Central memory CD8-positive, alpha-beta T cell (primary cell): ENCODE measurements at regions not wholly inside any gene's neighbourhood (a gene's known extent, or its start where the extent isn't known, plus 50 kb on each side); places are given as distances from the start of the nearest gene placed in this dataset.

ENCODE experiments used
- ATAC-seq: fragments of 150-1000 bp; cut with Tn5 transposase; replicated peaks from 2 replicates; pipeline ENCODE4 v1.10.0; 2022; ENCODE audit warnings: mild to moderate bottlenecking, moderate FRiP score, moderate number of reproducible peaks; ENCODE audit not compliant: poor library complexity, severe bottlenecking; ENCODE audit errors: extremely low read depth
- DNase-seq, 2 donors: peaks; one replicate each; pipeline ENCODE4 v3.0.0; 2021; ENCODE audit warnings: low spot score in 2 of 2
- H3K27ac Mint-ChIP-seq: one replicate; pipeline ENCODE4 v1.8.0; 2022; ENCODE audit warnings: low read depth, mild to moderate bottlenecking, moderate library complexity, mixed read lengths
- H3K27me3 Mint-ChIP-seq: one replicate; pipeline ENCODE4 v1.8.0; 2022; ENCODE audit warnings: mixed read lengths
- H3K36me3 Mint-ChIP-seq: one replicate; pipeline ENCODE4 v1.8.0; 2022; ENCODE audit warnings: mild to moderate bottlenecking, moderate library complexity, mixed read lengths; ENCODE audit not compliant: insufficient read depth
- H3K4me1 Mint-ChIP-seq: one replicate; pipeline ENCODE4 v1.8.0; 2022; ENCODE audit warnings: mixed read lengths
- H3K4me3 Mint-ChIP-seq: one replicate; pipeline ENCODE4 v1.8.0; 2022; ENCODE audit warnings: mild to moderate bottlenecking, moderate library complexity, mixed read lengths
- H3K9me3 Mint-ChIP-seq: one replicate; pipeline ENCODE4 v1.8.0; 2022; ENCODE audit warnings: mixed read lengths

DNA sequence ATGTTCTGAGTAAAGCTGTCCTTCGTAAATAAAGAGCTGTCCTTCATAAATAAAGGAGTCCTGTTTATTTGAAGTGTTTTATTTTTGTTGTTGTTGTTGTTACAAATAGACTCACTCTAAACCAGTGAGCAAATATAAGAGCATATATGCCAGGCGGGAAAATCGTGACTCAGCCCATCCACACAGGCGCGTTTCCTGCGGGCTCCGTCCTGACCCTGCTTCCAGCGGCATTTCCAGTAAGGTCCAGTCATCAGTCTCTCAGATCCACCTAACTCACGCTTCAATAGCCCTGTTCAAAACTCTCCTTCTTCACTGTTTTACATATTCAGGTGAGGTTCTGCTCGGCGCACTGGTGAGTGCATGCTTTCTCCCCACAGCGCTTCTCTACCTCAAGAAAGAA is 277.2 kb upstream of the ADARB2 start:
- H3K9me3 Mint-ChIP-seq: no peaks in the 10 kb centered on the region
- no peaks in the 10 kb centered on the region for H3K27me3 Mint-ChIP-seq
- H3K4me3 Mint-ChIP-seq: no peak overlapping the region
- no peaks in the 10 kb centered on the region for H3K4me1 Mint-ChIP-seq
- H3K36me3 Mint-ChIP-seq: no peaks in the 10 kb centered on the region
- H3K27ac Mint-ChIP-seq: no peak overlapping the region
- ATAC-seq: no peak
- no peak for DNase-seq

DNA sequence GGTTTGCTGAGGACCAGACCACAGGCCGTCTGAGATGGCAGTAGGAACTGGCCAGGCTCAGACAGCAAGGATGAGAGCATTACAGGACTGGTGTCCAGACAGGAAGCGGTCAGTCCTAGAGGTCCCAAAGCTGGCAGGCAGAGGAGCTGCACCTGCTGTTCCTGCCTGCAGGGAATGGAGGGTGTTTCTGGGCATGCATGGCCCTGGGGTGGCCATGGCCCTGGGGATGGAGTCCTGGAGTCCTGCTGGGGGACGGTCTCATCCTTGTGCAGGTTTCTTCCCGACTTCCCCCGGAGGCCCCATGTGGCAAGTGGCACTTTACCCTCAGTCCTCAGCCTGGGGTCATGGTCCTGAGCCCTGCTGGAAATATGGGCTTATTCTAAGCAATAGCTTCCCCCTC is 274.9 kb upstream of the ADARB2 start:
- DNase-seq: no peak
- Mint-ChIP-seq H3K4me3 (no peak overlapping the region), H3K36me3 (no peaks in the 10 kb centered on the region), H3K4me1 (no peaks in the 10 kb centered on the region), H3K9me3 (peaks cover 5% of the 10 kb centered on the region), H3K27me3 (peaks cover 9% of the 10 kb centered on the region), H3K27ac (no peak overlapping the region)
- no peak for ATAC-seq

DNA sequence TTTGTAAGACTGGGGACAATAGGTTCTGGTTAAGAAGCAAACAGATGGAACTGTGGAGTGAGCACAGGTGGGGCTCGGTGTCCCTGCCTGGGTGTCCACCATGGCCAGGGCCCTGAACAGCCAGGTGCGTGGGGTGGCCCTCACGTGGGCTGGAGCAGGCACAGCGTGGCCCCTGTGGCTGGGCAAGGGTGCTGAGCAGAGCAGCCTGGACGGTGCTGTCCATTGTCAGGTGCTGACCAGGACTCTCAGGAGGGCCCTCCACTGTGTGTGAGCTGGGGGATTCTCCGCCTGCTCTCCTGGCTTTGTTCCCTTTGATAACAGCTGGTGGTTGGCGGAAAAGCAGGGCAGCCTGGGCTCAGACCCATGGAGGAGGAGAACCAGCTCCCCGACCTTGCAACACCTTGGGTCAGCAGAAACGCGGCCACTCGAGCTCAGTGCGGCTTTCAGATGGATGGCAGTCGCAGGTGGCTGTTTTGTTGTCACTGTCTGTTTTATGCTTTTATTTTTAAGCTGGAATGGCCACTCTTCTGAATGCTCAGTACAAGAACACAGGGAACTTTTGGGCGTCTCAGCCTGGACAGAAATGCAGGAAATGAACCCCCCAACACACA is 273.9 kb upstream of the ADARB2 start:
- DNase-seq (no peak), ATAC-seq (no peak)
- Mint-ChIP-seq H3K27ac (no peak overlapping the region), H3K4me1 (no peaks in the 10 kb centered on the region), H3K27me3 (peaks cover 16% of the 10 kb centered on the region), H3K36me3 (no peaks in the 10 kb centered on the region), H3K4me3 (no peak overlapping the region), H3K9me3 (peaks cover 5% of the 10 kb centered on the region)

DNA sequence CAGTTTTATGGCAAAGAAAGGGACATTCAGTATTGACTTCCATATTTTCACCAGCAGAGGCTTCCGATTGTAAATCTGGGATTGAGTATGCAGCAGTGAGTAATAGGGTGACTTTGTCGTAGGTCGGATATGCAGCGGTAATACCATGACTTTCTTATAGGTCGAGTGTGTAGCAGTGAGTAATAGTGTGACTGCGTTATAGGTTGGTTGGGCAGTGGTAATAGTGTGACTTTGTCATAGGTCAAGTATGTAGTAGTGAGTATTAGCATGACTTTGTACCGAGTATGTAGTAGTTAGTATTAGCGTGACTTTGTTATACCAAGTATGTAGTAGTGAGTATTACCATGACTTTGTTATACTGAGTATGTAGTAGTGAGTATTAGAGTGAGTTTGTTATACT is 268.2 kb upstream of the ADARB2 start:
- Mint-ChIP-seq H3K27me3 (peaks cover 16% of the 10 kb centered on the region), H3K4me3 (no peak overlapping the region)
- DNase-seq: no peak

DNA sequence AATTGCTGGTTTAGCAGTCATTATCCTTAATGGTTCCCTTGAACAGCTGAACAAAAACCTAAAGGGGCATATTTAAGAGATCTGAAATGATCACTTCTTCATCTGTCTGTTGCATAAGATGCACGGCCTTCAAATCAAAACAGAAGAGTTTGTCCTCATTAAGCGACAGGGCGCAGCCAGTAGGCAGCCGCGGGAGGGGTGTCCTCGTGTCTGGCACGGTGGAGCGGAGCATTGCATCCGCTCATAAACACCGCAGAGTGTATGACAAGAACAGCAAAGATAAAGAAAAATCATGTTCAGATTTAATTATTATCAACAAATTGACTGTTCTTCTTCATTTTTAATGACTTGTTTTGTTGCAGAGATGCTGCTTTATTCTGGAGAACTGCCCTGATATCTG is 255.6 kb upstream of the ADARB2 start:
- ATAC-seq: no peak
- peaks cover 8% of the 10 kb centered on the region for H3K27me3 Mint-ChIP-seq
- no peak for DNase-seq
- H3K36me3 Mint-ChIP-seq: no peaks in the 10 kb centered on the region
- no peaks in the 10 kb centered on the region for H3K9me3 Mint-ChIP-seq
- no peak overlapping the region for H3K4me3 Mint-ChIP-seq
- no peak overlapping the region for H3K27ac Mint-ChIP-seq
- H3K4me1 Mint-ChIP-seq: no peaks in the 10 kb centered on the region

More for the DNA sequence above, 268.2 kb upstream of the ADARB2 start:
- Mint-ChIP-seq H3K4me1 (no peaks in the 10 kb centered on the region), H3K27ac (no peak overlapping the region), H3K36me3 (no peaks in the 10 kb centered on the region), H3K9me3 (peaks cover 5% of the 10 kb centered on the region)
- no peak for ATAC-seq

DNA sequence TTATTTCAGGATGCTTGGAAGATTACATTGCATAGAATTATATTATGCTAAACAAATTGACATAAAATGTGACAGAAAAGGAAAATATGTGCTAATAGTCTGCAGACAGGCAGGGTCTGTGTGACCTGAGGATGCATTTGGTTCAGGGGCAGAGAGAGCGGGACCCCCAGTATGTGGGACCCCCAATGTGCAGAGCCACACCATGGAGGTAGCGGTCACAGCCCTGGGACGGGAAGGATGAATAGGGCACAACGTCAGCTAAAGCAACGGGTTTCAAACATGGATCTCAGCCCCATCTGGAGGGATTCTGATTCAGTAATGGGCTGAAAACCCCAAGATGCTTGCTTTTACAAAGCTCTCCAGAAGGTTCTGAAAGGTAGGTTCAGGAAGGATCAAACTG is 251.8 kb upstream of the ADARB2 start:
- DNase-seq (no peak), ATAC-seq (no peak)
- H3K4me3 Mint-ChIP-seq: no peak overlapping the region
- no peak overlapping the region for H3K27ac Mint-ChIP-seq
- peaks cover 10% of the 10 kb centered on the region for H3K27me3 Mint-ChIP-seq
- H3K36me3 Mint-ChIP-seq: no peaks in the 10 kb centered on the region
- no peaks in the 10 kb centered on the region for H3K4me1 Mint-ChIP-seq
- no peaks in the 10 kb centered on the region for H3K9me3 Mint-ChIP-seq

DNA sequence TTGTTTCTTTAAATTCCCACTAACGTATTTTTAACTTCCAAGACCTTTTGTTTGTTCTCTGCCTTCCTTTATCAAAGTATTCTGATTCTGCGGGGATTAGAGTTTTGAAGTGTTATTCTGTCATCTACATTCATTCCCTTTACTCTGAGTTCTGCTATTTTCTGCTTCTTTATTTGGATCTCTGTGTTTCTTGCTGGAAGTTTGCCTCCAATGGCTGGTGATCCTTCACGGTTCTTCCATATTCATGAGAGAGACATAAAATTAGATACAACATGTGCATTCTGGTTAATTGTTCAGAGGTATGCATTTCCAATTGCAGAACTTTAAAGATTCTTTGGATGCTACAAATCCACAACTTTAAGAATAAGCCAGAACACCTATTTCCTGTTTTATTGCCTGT is 244.7 kb upstream of the ADARB2 start:
- H3K27me3 Mint-ChIP-seq: peaks cover 23% of the 10 kb centered on the region
- no peak for ATAC-seq
- H3K27ac Mint-ChIP-seq: no peak overlapping the region
- H3K4me1 Mint-ChIP-seq: no peaks in the 10 kb centered on the region
- no peaks in the 10 kb centered on the region for H3K9me3 Mint-ChIP-seq
- H3K36me3 Mint-ChIP-seq: no peaks in the 10 kb centered on the region
- H3K4me3 Mint-ChIP-seq: no peak overlapping the region
- no peak for DNase-seq

DNA sequence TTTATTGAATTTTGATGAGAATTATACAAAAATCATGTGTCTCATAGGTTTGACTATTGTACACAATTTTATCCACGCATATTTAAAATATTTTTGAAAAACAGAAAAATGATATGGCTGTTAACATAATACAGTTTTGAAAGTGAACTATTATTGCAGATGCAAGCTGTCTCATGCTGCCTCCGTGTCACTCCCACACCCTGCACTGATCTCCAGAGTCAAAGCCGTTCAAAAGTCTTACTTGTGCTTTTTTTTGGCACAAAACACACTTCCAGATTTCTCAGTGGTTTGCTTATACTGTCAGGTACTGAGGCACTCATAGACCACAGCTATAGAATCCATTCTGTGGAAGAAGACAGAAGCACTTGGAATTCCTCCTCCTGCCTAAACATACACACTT is 243.1 kb upstream of the ADARB2 start:
- Mint-ChIP-seq H3K27me3 (peaks cover 23% of the 10 kb centered on the region), H3K4me3 (no peak overlapping the region), H3K36me3 (no peaks in the 10 kb centered on the region)

DNA sequence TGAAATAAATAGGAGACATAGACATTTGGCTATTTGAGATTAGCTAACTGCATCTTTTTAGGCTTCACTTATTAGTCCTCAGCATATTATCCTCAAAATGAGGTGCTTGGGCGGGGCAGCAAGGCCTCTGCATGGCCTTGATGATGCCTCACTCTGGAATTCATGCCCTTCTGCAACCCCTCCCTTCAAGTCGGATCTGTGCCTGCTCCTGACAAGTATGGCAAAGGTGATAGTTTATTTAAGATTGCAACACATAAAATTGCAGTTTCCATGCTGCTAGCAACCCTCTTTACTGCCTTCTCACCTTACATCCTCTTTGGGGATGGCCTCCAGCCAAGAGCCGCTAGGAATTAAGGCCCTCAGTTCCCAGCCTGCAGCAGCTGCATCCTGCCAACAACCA is 241.3 kb upstream of the ADARB2 start:
- H3K36me3 Mint-ChIP-seq: no peaks in the 10 kb centered on the region
- H3K4me3 Mint-ChIP-seq: no peak overlapping the region
- DNase-seq (no peak), ATAC-seq (no peak)
- H3K27ac Mint-ChIP-seq: no peak overlapping the region
- no peaks in the 10 kb centered on the region for H3K9me3 Mint-ChIP-seq
- peaks cover 12% of the 10 kb centered on the region for H3K27me3 Mint-ChIP-seq
- no peaks in the 10 kb centered on the region for H3K4me1 Mint-ChIP-seq

More for the DNA sequence above, 243.1 kb upstream of the ADARB2 start:
- Mint-ChIP-seq H3K27ac (no peak overlapping the region), H3K9me3 (no peaks in the 10 kb centered on the region), H3K4me1 (no peaks in the 10 kb centered on the region)
- no peak for DNase-seq
- ATAC-seq: no peak

DNA sequence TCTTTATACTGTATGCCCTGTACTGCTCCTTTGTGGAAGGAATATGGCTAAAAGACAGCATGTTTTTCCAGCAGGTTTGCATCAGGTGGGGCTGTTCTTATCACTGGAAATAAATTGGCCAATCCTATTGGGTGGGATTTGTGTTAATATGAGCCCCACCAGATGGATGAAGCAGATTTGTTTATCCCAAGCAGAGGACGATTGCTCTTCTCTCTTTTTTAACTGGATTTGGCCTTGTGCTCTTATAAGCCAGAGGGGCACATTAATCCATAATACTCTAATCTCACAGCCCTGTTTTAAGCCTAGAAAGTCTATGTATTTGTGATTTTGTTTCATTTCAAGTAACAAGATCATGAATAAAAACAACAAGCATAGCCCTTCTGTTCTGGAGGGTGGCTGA is 240.1 kb upstream of the ADARB2 start:
- no peak overlapping the region for H3K27ac Mint-ChIP-seq
- H3K9me3 Mint-ChIP-seq: no peaks in the 10 kb centered on the region
- ATAC-seq: no peak
- no peaks in the 10 kb centered on the region for H3K36me3 Mint-ChIP-seq
- peaks cover 12% of the 10 kb centered on the region for H3K27me3 Mint-ChIP-seq
- H3K4me1 Mint-ChIP-seq: no peaks in the 10 kb centered on the region
- no peak overlapping the region for H3K4me3 Mint-ChIP-seq
- no peak for DNase-seq

DNA sequence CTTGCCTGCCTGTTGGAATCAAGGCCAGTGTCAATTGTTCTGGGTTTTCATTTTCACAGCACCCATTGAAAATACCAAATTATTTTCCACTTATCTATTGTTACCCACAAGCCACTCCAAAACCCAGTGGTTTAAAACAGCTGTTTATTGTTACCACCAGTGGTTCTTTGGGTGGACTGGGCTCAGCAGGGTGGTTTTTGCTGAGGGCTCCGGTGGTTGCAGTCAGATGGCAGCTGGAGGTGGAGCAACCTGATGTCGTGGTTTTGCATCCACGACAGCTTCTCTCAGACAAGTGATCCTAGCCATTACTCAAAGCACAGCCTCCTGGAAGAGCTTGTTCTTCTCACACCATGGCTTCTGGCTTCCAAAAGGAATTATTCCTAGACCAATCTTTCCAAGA is 235.1 kb upstream of the ADARB2 start:
- ATAC-seq: no peak
- H3K9me3 Mint-ChIP-seq: no peaks in the 10 kb centered on the region

DNA sequence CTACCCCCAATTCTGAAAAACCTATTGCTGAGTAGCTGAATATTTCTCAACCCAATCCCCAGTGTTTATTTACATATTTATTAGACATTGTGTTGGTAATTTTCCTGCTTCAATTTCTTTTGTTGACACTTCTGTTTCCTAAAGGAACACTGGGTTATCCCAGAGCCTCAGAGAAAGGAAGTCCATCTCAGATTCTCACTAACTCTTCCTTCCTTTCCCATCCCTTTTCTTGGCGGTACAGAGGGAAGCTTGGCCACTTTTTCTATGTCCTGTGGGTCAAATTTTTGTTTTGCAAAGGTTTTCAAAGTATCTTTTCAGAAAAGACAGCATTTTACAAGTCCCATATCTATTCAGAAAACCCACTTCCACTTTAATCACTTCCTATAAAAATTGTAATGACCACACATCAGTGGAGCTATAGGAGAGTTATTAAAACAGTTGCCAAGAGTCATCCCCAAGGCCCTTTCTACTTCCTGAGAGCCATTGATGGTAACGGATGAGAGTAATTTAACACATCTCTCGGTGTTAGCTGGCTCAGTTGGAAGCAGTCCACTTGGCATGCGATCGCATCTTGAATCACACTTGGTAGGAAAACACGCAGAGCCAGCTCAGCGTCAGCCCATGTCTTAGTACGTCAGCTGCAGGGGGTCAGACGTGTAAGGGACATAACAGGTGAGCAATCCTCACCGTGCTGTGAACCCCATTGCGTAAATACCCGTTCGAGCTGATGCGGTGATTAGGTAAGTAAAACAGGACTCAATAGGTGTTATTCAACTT is 231.1 kb upstream of the ADARB2 start:
- Mint-ChIP-seq H3K27me3 (no peaks in the 10 kb centered on the region), H3K9me3 (no peaks in the 10 kb centered on the region), H3K4me3 (no peak overlapping the region), H3K4me1 (no peaks in the 10 kb centered on the region), H3K27ac (no peak overlapping the region), H3K36me3 (no peaks in the 10 kb centered on the region)
- DNase-seq (no peak), ATAC-seq (no peak)

More for the DNA sequence above, 235.1 kb upstream of the ADARB2 start:
- Mint-ChIP-seq H3K36me3 (no peaks in the 10 kb centered on the region), H3K4me1 (no peaks in the 10 kb centered on the region), H3K27ac (no peak overlapping the region), H3K27me3 (no peaks in the 10 kb centered on the region), H3K4me3 (no peak overlapping the region)
- DNase-seq: no peak

DNA sequence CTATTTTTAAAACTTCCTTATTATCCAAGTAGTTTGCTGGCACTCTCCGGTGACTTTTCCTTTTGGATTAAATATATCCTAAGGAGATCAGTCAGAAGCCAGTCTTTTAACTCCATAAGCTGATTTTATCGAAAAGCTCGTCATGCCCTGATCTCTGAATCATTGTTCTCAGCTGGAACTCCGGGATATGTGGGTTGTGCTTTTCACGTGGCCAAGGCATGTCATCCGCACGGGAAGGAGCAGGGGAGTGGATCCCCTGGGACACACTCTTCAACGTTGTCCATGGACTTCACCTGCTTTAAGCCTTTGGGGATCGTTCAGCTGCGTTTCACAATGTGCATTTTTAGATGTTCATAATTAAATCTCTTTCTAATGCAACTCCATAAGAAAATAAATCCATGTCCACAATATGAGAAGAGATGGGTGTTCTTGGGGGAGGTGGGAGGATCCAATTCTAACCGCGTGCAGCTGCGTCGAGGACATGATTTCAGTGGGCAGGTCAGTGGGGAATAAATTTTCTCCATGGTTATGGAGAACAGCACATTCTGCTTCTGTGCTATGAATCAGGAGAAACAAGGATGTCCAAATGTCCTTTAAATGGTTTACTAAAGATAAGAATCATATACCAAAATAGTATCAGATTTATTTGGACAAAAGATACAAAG is 229.5 kb upstream of the ADARB2 start:
- Mint-ChIP-seq H3K36me3 (peaks cover 2% of the 10 kb centered on the region), H3K4me3 (no peak overlapping the region), H3K4me1 (no peaks in the 10 kb centered on the region), H3K9me3 (no peaks in the 10 kb centered on the region), H3K27me3 (no peaks in the 10 kb centered on the region), H3K27ac (no peak overlapping the region)
- no peak for ATAC-seq
- DNase-seq: no peak
